ENCODE measurements at regions not wholly inside any gene's neighbourhood (a gene's known extent, or its start where the extent isn't known, plus 50 kb on each side); places are given as distances from the start of the nearest gene placed in this dataset.

DNA sequence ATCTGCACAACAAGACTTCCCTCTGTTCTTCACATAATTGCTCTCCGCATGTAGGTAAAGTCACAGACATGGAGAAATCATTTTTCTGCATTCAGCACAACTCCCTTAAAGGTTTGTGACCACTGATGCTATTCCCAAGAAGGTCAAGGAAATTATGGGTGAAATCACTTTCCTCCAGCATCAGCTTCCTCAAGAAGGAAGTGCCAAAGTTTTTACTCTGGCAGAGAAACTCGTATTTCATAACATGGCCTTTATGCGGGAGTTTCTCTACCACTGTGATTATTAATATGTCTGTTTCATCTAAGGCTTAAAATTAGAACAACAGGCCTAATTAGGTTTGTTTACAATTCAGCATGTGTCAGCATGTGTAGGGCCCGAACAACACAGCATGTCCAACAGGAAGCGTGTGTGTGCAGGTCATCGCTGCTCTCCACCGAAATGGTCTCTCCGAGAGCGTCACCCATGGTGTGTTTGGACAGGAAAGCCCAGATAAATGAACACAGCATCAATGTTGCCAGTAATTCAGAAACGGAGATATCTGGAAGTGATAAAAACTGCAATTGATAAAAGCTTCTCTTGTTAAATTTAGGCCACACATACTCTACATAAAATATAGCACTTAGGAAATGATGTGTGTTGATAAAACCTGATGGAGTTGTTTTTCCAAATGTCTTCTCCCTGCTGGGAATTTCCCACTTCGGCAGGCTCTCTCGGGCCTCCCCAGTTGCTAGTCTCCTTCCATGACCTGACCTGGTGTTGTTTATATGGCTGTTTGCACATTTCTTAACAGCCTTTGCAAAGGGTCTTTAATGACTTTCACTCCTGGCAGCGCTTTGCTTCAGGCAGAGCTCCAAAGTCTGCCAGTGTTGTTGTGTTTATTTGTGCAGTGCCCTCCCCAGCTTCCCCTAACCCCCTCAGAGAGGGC lies 265.1 kb upstream of the CEP162 start:
- Mint-ChIP-seq H3K4me1 (no peaks in the 10 kb centered on the region), H3K36me3 (ENCODE audit: low read depth) (no peaks in the 10 kb centered on the region), H3K27ac (no peak overlapping the region), H3K4me3 (no peak overlapping the region), H3K27me3 (no peaks in the 10 kb centered on the region), H3K9me3 (peaks cover 10% of the 10 kb centered on the region)
- TF ChIP-seq, protein P1, sequence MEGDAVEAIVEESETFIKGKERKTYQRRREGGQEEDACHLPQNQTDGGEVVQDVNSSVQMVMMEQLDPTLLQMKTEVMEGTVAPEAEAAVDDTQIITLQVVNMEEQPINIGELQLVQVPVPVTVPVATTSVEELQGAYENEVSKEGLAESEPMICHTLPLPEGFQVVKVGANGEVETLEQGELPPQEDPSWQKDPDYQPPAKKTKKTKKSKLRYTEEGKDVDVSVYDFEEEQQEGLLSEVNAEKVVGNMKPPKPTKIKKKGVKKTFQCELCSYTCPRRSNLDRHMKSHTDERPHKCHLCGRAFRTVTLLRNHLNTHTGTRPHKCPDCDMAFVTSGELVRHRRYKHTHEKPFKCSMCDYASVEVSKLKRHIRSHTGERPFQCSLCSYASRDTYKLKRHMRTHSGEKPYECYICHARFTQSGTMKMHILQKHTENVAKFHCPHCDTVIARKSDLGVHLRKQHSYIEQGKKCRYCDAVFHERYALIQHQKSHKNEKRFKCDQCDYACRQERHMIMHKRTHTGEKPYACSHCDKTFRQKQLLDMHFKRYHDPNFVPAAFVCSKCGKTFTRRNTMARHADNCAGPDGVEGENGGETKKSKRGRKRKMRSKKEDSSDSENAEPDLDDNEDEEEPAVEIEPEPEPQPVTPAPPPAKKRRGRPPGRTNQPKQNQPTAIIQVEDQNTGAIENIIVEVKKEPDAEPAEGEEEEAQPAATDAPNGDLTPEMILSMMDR (IDR thresholded peaks at IDR 0.05) = no peak
- ATAC-seq (ENCODE audit: low read depth) = no peak
- CTCF ChIA-PET = no interaction called here
- POLR2A ChIA-PET = no interaction called here
- no peak for DNase-seq
- intact Hi-C loops (cut with micrococcal nuclease) = no loop called here

DNA sequence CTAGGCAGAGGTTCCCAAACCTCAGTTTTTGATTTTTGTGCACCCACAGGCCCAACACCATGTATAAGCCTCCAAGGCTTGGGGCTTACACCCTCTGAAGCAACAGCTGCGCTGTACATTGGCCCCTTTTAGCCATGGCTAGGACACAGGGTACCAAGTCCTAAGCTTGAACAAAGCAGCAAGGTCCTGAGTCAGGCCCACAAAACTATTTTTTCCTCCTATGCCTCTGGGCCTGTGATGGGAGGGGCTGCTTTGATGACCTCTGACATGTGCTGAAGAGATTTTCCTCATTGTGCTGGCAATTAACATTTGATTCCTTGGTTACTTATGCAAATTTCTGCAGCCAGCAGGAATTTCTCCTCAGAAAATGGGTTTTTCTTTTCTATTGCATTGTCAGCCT lies 262.2 kb upstream of the CEP162 start:
- H3K9me3 Mint-ChIP-seq = peaks cover 10% of the 10 kb centered on the region
- DNase-seq = no peak
- TF ChIP-seq, protein P1 (IDR thresholded peaks at IDR 0.05) = no peak
- CTCF ChIA-PET = no interaction called here
- H3K36me3 Mint-ChIP-seq (ENCODE audit: low read depth) = no peaks in the 10 kb centered on the region
- POLR2A ChIA-PET = no interaction called here
- H3K4me3 Mint-ChIP-seq = no peak overlapping the region
- no peak overlapping the region for H3K27ac Mint-ChIP-seq
- intact Hi-C loops (cut with micrococcal nuclease) = no loop called here
- no peaks in the 10 kb centered on the region for H3K27me3 Mint-ChIP-seq
- ATAC-seq (ENCODE audit: low read depth) = no peak
- H3K4me1 Mint-ChIP-seq = no peaks in the 10 kb centered on the region

DNA sequence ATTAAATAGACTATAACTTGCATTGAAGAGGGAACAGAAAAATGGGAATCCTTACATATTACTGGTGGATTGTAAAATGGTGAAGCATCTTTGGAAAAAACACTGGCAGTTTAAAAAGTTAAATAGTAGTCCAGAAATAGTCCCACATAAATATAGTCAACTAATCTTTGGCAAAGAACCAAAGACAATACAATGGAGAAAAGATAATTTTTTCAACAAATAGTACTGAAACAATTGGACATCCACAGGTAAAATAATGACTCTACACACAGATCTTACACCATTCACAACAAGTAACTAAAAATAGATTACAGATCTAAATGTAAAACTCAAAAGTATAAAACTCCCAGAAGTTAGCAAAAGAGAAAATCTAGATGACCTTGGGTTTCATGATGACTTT lies 259.1 kb upstream of the CEP162 start:
- intact Hi-C loops (cut with micrococcal nuclease) = no loop called here
- DNase-seq (no peak), ATAC-seq (ENCODE audit: low read depth) (no peak)
- Mint-ChIP-seq H3K4me1 (no peaks in the 10 kb centered on the region), H3K9me3 (peaks cover 10% of the 10 kb centered on the region), H3K4me3 (no peak overlapping the region), H3K27ac (no peak overlapping the region), H3K36me3 (ENCODE audit: low read depth) (no peaks in the 10 kb centered on the region), H3K27me3 (no peaks in the 10 kb centered on the region)
- CTCF ChIA-PET = no interaction called here
- POLR2A ChIA-PET = no interaction called here
- TF ChIP-seq, protein P1 (IDR thresholded peaks at IDR 0.05) = no peak

DNA sequence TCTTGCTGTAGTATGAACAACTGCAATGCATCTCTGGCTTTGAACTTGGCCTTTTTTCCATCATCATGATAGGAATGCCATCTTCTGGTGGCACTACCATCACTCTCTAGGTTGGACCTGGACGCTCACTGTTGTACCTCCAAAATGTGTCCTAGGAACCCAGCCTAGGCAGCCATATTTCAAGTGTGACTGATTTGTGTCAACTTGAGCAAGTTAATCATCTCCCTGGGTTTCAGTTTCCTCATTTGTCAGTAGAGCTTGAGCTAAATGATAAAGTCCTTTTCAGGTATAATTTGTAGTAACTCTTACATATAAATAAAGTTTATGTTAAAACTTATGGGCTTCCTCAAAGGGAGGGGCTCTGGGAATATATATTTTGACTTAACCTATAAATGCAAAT lies 241.7 kb upstream of the CEP162 start:
- ATAC-seq (ENCODE audit: low read depth) (no peak), DNase-seq (no peak)
- Mint-ChIP-seq H3K4me3 (no peak overlapping the region), H3K27ac (no peak overlapping the region), H3K4me1 (no peaks in the 10 kb centered on the region), H3K36me3 (ENCODE audit: low read depth) (no peaks in the 10 kb centered on the region), H3K27me3 (no peaks in the 10 kb centered on the region), H3K9me3 (peaks cover 9% of the 10 kb centered on the region)
- POLR2A ChIA-PET = no interaction called here
- intact Hi-C loops (cut with micrococcal nuclease) = no loop called here
- TF ChIP-seq, protein P1 (IDR thresholded peaks at IDR 0.05) = no peak
- CTCF ChIA-PET = no interaction called here

DNA sequence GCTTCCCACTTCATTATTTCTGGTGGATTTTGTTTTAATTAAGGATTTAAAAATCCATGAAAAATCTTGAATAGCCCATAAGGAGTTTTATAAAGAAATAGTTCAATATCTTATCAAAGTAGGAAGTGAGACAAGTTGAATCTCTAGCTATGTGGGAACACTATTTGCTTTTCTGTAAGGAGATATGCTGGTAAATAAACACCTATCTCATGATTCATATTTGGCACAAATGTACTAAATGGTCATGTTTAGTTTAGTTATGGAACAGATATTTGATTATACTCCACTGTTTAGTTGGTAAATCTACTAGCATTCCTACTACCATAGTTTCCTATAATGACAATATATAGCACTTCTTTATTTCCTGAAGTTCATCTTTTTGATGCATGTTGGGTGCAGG lies 239.9 kb upstream of the CEP162 start:
- intact Hi-C loops (cut with micrococcal nuclease) = no loop called here
- POLR2A ChIA-PET = no interaction called here
- H3K27ac Mint-ChIP-seq = no peak overlapping the region
- no peak overlapping the region for H3K4me3 Mint-ChIP-seq
- no peak for DNase-seq
- H3K4me1 Mint-ChIP-seq = no peaks in the 10 kb centered on the region
- H3K36me3 Mint-ChIP-seq (ENCODE audit: low read depth) = no peaks in the 10 kb centered on the region
- TF ChIP-seq, protein P1 (IDR thresholded peaks at IDR 0.05) = no peak
- no peak for ATAC-seq (ENCODE audit: low read depth)
- no peaks in the 10 kb centered on the region for H3K27me3 Mint-ChIP-seq
- peaks cover 16% of the 10 kb centered on the region for H3K9me3 Mint-ChIP-seq
- CTCF ChIA-PET = no interaction called here
